GM23248 (cell line): ENCODE measurements at regions not wholly inside any gene's neighbourhood (a gene's known extent, or its start where the extent isn't known, plus 50 kb on each side); places are given as distances from the start of the nearest gene placed in this dataset.

ENCODE experiments used
- EZH2 ChIP-seq: fragments of 200-600 bp; sonication (generic); IDR thresholded peaks from 2 replicates; pipeline ENCODE4 v1.6.1; 2018; ENCODE audit warnings: antibody characterized with exemption, mild to moderate bottlenecking; ENCODE audit not compliant: insufficient read depth, poor library complexity, severe bottlenecking
- EZH2phosphoT487 ChIP-seq: fragments of 200-600 bp; sonication (generic); IDR thresholded peaks from 2 replicates; pipeline ENCODE4 v1.6.1; 2018; ENCODE audit warnings: antibody characterized with exemption, moderate library complexity, mild to moderate bottlenecking, low read depth; ENCODE audit not compliant: insufficient read depth

- TF ChIP-seq EZH2phosphoT487 (no peak), EZH2 (no peak)
Measured at GRCh38 chr2:128410758-128411215, 92.1 kb upstream of the HS6ST1 start.
